HG03439 (cell line): ENCODE measurements at regions not wholly inside any gene's neighbourhood (a gene's known extent, or its start where the extent isn't known, plus 50 kb on each side); places are given as distances from the start of the nearest gene placed in this dataset.
"Not testable (repeated sequence)": the region's sequence is repeated elsewhere in the genome, so short reads cannot be mapped to it uniquely, and the experiment has no call there.

Experiments used
- ATAC-seq: cut with Tn5 transposase; IDR thresholded peaks from one replicate; pipeline ENCODE4 v1.9.1; 2021; ENCODE audit warnings: mild to moderate bottlenecking, moderate library complexity; ENCODE audit not compliant: unreplicated experiment

- not testable (repeated sequence) for ATAC-seq
Observed at GRCh38 chr5:163874912-163875311, 369.5 kb downstream of the MAT2B start.

- no peak for ATAC-seq
Observed at GRCh38 chr5:163877865-163878264, 372.4 kb downstream of the MAT2B start.

GRCh38 chr5:163878490-163878889 is 373.1 kb downstream of the MAT2B start:
- ATAC-seq, result no peak

GRCh38 chr5:163880302-163880701 is 374.9 kb downstream of the MAT2B start:
- no peak for ATAC-seq

GRCh38 chr5:163885117-163885516 is 379.7 kb downstream of the MAT2B start:
- ATAC-seq, result no peak

GRCh38 chr5:163887854-163888253 is 382.4 kb downstream of the MAT2B start:
- ATAC-seq, result no peak

- no peak for ATAC-seq
Observed at GRCh38 chr5:163888366-163888765, 382.9 kb downstream of the MAT2B start.

GRCh38 chr5:163889369-163889768 is 383.9 kb downstream of the MAT2B start:
- ATAC-seq, result no peak

GRCh38 chr5:163890261-163890660 is 384.8 kb downstream of the MAT2B start:
- no peak for ATAC-seq

- ATAC-seq, result no peak
Observed at GRCh38 chr5:163893281-163893680, 387.9 kb downstream of the MAT2B start.

- ATAC-seq, result no peak
Observed at GRCh38 chr5:163894645-163895044, 389.2 kb downstream of the MAT2B start.

GRCh38 chr5:163898873-163899272 is 393.5 kb downstream of the MAT2B start:
- no peak for ATAC-seq

- not testable (repeated sequence) for ATAC-seq
Observed at GRCh38 chr5:163907783-163908182, 402.4 kb downstream of the MAT2B start.

GRCh38 chr5:163908253-163908652 is 402.8 kb downstream of the MAT2B start:
- no peak for ATAC-seq

- no peak for ATAC-seq
Observed at GRCh38 chr5:163910226-163910625, 404.8 kb downstream of the MAT2B start.

- ATAC-seq, result no peak
Observed at GRCh38 chr5:163912046-163912445, 406.6 kb downstream of the MAT2B start.

GRCh38 chr5:163913548-163913947 is 408.1 kb downstream of the MAT2B start:
- no peak for ATAC-seq

- ATAC-seq, result peak; percentile 30
Observed at GRCh38 chr5:163914910-163915309, 409.5 kb downstream of the MAT2B start.

- peak; percentile 66 for ATAC-seq
Observed at GRCh38 chr5:163915481-163915961, 410.1 kb downstream of the MAT2B start.

- peak; percentile 71 for ATAC-seq
Observed at GRCh38 chr5:163916376-163916775, 411.0 kb downstream of the MAT2B start.

- ATAC-seq, result no peak
Observed at GRCh38 chr5:163916861-163917260, 411.4 kb downstream of the MAT2B start.

GRCh38 chr5:163917747-163918146 is 412.3 kb downstream of the MAT2B start:
- no peak for ATAC-seq

- ATAC-seq, result not testable (repeated sequence)
Observed at GRCh38 chr5:163934990-163935389, 429.6 kb downstream of the MAT2B start.
